ENCODE measurements at regions not wholly inside any gene's neighbourhood (a gene's known extent, or its start where the extent isn't known, plus 50 kb on each side); places are given as distances from the start of the nearest gene placed in this dataset.
"Not testable (repeated sequence)": the region's sequence is repeated elsewhere in the genome, so short reads cannot be mapped to it uniquely, and the experiment has no call there.

DNA sequence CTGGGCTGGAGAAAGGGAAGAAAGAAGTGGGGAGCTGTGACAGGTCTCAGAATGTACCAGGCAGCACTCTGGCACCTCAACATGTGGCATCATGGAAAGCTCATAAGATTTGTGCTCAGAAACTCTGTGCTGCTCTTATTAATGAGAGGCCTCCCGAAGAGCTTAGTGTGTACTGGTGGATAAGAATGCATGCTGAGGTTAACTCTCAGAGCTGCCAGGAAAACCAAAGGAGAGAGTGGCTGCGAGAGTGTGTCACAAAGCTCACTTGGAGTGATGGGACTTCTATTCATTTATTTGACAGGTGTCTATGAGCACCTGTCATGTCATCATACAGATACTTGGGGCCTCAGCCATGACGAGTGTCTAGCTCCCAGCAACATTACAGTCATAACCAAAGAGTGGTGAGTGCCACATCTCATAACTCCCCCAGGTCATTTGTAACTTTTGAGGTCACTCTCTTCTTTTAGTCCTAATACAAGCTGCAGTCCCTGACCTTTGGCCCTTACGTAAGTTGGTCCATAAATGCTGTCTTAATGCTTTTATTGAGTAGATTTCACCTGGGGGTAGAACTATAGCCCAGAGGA is 131.9 kb downstream of the TRIM43 start:
- TF ChIP-seq, protein P1, sequence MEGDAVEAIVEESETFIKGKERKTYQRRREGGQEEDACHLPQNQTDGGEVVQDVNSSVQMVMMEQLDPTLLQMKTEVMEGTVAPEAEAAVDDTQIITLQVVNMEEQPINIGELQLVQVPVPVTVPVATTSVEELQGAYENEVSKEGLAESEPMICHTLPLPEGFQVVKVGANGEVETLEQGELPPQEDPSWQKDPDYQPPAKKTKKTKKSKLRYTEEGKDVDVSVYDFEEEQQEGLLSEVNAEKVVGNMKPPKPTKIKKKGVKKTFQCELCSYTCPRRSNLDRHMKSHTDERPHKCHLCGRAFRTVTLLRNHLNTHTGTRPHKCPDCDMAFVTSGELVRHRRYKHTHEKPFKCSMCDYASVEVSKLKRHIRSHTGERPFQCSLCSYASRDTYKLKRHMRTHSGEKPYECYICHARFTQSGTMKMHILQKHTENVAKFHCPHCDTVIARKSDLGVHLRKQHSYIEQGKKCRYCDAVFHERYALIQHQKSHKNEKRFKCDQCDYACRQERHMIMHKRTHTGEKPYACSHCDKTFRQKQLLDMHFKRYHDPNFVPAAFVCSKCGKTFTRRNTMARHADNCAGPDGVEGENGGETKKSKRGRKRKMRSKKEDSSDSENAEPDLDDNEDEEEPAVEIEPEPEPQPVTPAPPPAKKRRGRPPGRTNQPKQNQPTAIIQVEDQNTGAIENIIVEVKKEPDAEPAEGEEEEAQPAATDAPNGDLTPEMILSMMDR (IDR thresholded peaks at IDR 0.05): not testable (repeated sequence)
- TF ChIP-seq EZH2 (IDR thresholded peaks at IDR 0.05; ENCODE audit: borderline replicate concordance, insufficient read depth, low read depth, low read length, poor library complexity, severe bottlenecking): not testable (repeated sequence)
